Neural progenitor cell (in vitro differentiated cells): ENCODE measurements at regions not wholly inside any gene's neighbourhood (a gene's known extent, or its start where the extent isn't known, plus 50 kb on each side); places are given as distances from the start of the nearest gene placed in this dataset.

ENCODE experiments used
- DNase-seq: peaks from one replicate; pipeline ENCODE4 v3.0.0-alpha.2; 2016; ENCODE audit warnings: low spot score
- H2AFZ ChIP-seq: fragments of 200-600 bp; sonication (generic); replicated peaks from 2 replicates; pipeline ENCODE4 v1.6.1; 2016; ENCODE audit warnings: antibody characterized with exemption
- H3F3A ChIP-seq: fragments of 200-600 bp; sonication (generic); 2 replicates; pipeline ENCODE4 v1.6.1; 2016; ENCODE audit warnings: antibody characterized with exemption, low read depth
- H3K27ac ChIP-seq: fragments of 200-600 bp; sonication (generic); 2 replicates; pipeline ENCODE4 v1.5.1; 2016; ENCODE audit warnings: mild to moderate bottlenecking
- H3K27me3 ChIP-seq: fragments of 200-600 bp; sonication (generic); 2 replicates; pipeline ENCODE4 v1.6.1; 2016; ENCODE audit warnings: mild to moderate bottlenecking, moderate library complexity
- H3K36me3 ChIP-seq: fragments of 200-600 bp; sonication (generic); 2 replicates; pipeline ENCODE4 v1.5.1; 2016
- H3K4me1 ChIP-seq: fragments of 200-600 bp; sonication (generic); 2 replicates; pipeline ENCODE4 v1.6.1; 2016; ENCODE audit warnings: mixed run types
- H3K4me2 ChIP-seq: fragments of 200-600 bp; sonication (generic); 2 replicates; pipeline ENCODE4 v1.6.1; 2016
- H3K4me3 ChIP-seq: fragments of 200-600 bp; sonication (generic); 2 replicates; pipeline ENCODE4 v1.5.1; 2016
- H3K79me2 ChIP-seq: fragments of 200-600 bp; sonication (generic); 2 replicates; pipeline ENCODE4 v1.6.1; 2016; ENCODE audit warnings: low read depth
- H3K9ac ChIP-seq: fragments of 200-600 bp; sonication (generic); 2 replicates; pipeline ENCODE4 v1.6.1; 2016
- H3K9me3 ChIP-seq: fragments of 200-600 bp; sonication (generic); 2 replicates; pipeline ENCODE4 v1.5.1; 2016; ENCODE audit warnings: low read depth
- H4K20me1 ChIP-seq: fragments of 200-600 bp; sonication (generic); 2 replicates; pipeline ENCODE4 v1.6.1; 2016; ENCODE audit warnings: low read depth
- H3K27ac Mint-ChIP-seq: 3 replicates; pipeline ENCODE4 v1.8.0; 2021; ENCODE audit warnings: mixed read lengths
- H3K27me3 Mint-ChIP-seq: 2 replicates; pipeline ENCODE4 v1.8.0; 2022; ENCODE audit warnings: low read depth, mild to moderate bottlenecking, inconsistent platforms, moderate library complexity, mixed read lengths; ENCODE audit not compliant: insufficient read depth
- H3K36me3 Mint-ChIP-seq: 3 replicates; pipeline ENCODE4 v1.8.0; 2021; ENCODE audit warnings: mixed read lengths
- H3K4me1 Mint-ChIP-seq: 3 replicates; pipeline ENCODE4 v1.8.0; 2021; ENCODE audit warnings: mixed read lengths
- H3K4me3 Mint-ChIP-seq: 3 replicates; pipeline ENCODE4 v1.8.0; 2021; ENCODE audit warnings: mild to moderate bottlenecking, moderate library complexity, mixed read lengths
- H3K9me3 Mint-ChIP-seq: 3 replicates; pipeline ENCODE4 v1.8.0; 2020; ENCODE audit warnings: mixed read lengths
- CTCF ChIP-seq: fragments of 200-600 bp; sonication (generic); IDR thresholded peaks from 2 replicates; pipeline ENCODE4 v1.5.1; 2017; ENCODE audit warnings: antibody characterized with exemption, mild to moderate bottlenecking
- EZH2 ChIP-seq: fragments of 200-600 bp; sonication (generic); IDR thresholded peaks from 2 replicates; pipeline ENCODE4 v1.6.1; 2017; ENCODE audit warnings: antibody characterized with exemption, mild to moderate bottlenecking, moderate library complexity
- EZH2phosphoT487 ChIP-seq: fragments of 200-600 bp; sonication (generic); IDR thresholded peaks from 2 replicates; pipeline ENCODE4 v1.6.1; 2017; ENCODE audit warnings: antibody characterized with exemption

GRCh38 chr4:19152264-19152663, 1099.4 kb upstream of the SLIT2 start:
- Histone ChIP-seq H3K4me3 (no peak overlapping the region), H3K27ac (no peak overlapping the region), H3K9me3 (no peaks in the 10 kb centered on the region), H2AFZ (no peak overlapping the region), H3K27me3 (no peaks in the 10 kb centered on the region), H3K9ac (no peak overlapping the region), H3K79me2 (no peaks in the 10 kb centered on the region), H3K36me3 (peaks cover 9% of the 10 kb centered on the region), H3K4me2 (no peak overlapping the region), H3K4me1 (no peaks in the 10 kb centered on the region), H4K20me1 (no peaks in the 10 kb centered on the region), H3F3A (no peaks in the 10 kb centered on the region)
- TF ChIP-seq EZH2 (no peak), EZH2phosphoT487 (no peak), CTCF (no peak)
- H3K9me3 Mint-ChIP-seq = peaks cover 33% of the 10 kb centered on the region
- H3K4me1 Mint-ChIP-seq = no peaks in the 10 kb centered on the region
- H3K27ac Mint-ChIP-seq = no peak overlapping the region
- H3K36me3 Mint-ChIP-seq = peaks cover 6% of the 10 kb centered on the region
- H3K4me3 Mint-ChIP-seq = no peak overlapping the region
- no peak for DNase-seq
- H3K27me3 Mint-ChIP-seq = no peaks in the 10 kb centered on the region

GRCh38 chr4:19151684-19152083, 1100.0 kb upstream of the SLIT2 start:
- no peaks in the 10 kb centered on the region for H3K4me1 Mint-ChIP-seq
- Histone ChIP-seq H3K4me1 (no peaks in the 10 kb centered on the region), H3F3A (no peaks in the 10 kb centered on the region), H3K9me3 (no peaks in the 10 kb centered on the region), H3K9ac (no peak overlapping the region), H3K4me3 (no peak overlapping the region), H2AFZ (no peak overlapping the region), H3K4me2 (no peak overlapping the region), H3K36me3 (peaks cover 9% of the 10 kb centered on the region), H3K27me3 (no peaks in the 10 kb centered on the region), H4K20me1 (no peaks in the 10 kb centered on the region), H3K79me2 (no peaks in the 10 kb centered on the region), H3K27ac (no peak overlapping the region)
- DNase-seq = no peak
- peaks cover 6% of the 10 kb centered on the region for H3K36me3 Mint-ChIP-seq
- no peak overlapping the region for H3K27ac Mint-ChIP-seq
- H3K9me3 Mint-ChIP-seq = peaks cover 29% of the 10 kb centered on the region
- H3K4me3 Mint-ChIP-seq = no peak overlapping the region
- TF ChIP-seq EZH2phosphoT487 = no peak
- TF ChIP-seq EZH2 = no peak
- no peak for TF ChIP-seq CTCF
- no peaks in the 10 kb centered on the region for H3K27me3 Mint-ChIP-seq

GRCh38 chr4:19146038-19146437, 1105.7 kb upstream of the SLIT2 start:
- Mint-ChIP-seq H3K4me1 (no peaks in the 10 kb centered on the region), H3K27me3 (no peaks in the 10 kb centered on the region), H3K36me3 (no peaks in the 10 kb centered on the region), H3K9me3 (no peaks in the 10 kb centered on the region), H3K4me3 (no peak overlapping the region), H3K27ac (no peak overlapping the region)
- Histone ChIP-seq H3K9me3 (no peaks in the 10 kb centered on the region), H3K27me3 (no peaks in the 10 kb centered on the region), H2AFZ (no peak overlapping the region), H3K4me3 (no peak overlapping the region), H3K27ac (no peak overlapping the region), H3K4me2 (no peak overlapping the region), H3K4me1 (peaks cover 5% of the 10 kb centered on the region), H3K9ac (no peak overlapping the region), H3F3A (no peaks in the 10 kb centered on the region), H3K79me2 (no peaks in the 10 kb centered on the region), H4K20me1 (no peaks in the 10 kb centered on the region), H3K36me3 (no peaks in the 10 kb centered on the region)
- TF ChIP-seq CTCF (no peak), EZH2 (no peak), EZH2phosphoT487 (no peak)
- no peak for DNase-seq
